ENCODE measurements at regions not wholly inside any gene's neighbourhood (a gene's known extent, or its start where the extent isn't known, plus 50 kb on each side); places are given as distances from the start of the nearest gene placed in this dataset.

GRCh38 chr2:107627164-107627563 is 199.5 kb upstream of the RGPD4 start:
- Histone ChIP-seq H3K36me3 (no peaks in the 10 kb centered on the region), H3K4me3 (no peak overlapping the region), H3K27ac (no peak overlapping the region), H3K4me1 (no peaks in the 10 kb centered on the region), H3K9me3 (peaks cover 0 to 3% of the 10 kb centered on the region in 2 donors), H3K27me3 (no peaks in the 10 kb centered on the region)
- intact Hi-C loops (cut with DNase I; ENCODE audit: low total_unique reads): no loop called here
- no peak for DNase-seq
- TF ChIP-seq CTCF (IDR thresholded peaks at IDR 0.05) (no peak), POLR2A (IDR thresholded peaks at IDR 0.05) (no peak)

- peaks cover 0 to 3% of the 10 kb centered on the region in 2 donors for H3K9me3 ChIP-seq
- no peaks in the 10 kb centered on the region for H3K36me3 ChIP-seq
- no peak overlapping the region for H3K4me3 ChIP-seq
- no peaks in the 10 kb centered on the region for H3K27me3 ChIP-seq
- no peak overlapping the region for H3K27ac ChIP-seq
- intact Hi-C loops (cut with DNase I; ENCODE audit: low total_unique reads): no loop called here
- no peak for DNase-seq
- H3K4me1 ChIP-seq: no peaks in the 10 kb centered on the region
- TF ChIP-seq POLR2A (IDR thresholded peaks at IDR 0.05): no peak
- TF ChIP-seq CTCF (IDR thresholded peaks at IDR 0.05): no peak
Measured at GRCh38 chr2:107627926-107628325, 198.8 kb upstream of the RGPD4 start.

GRCh38 chr2:107633580-107634147 is 193.0 kb upstream of the RGPD4 start:
- intact Hi-C loops (cut with DNase I; ENCODE audit: low total_unique reads): no loop called here
- H3K9me3 ChIP-seq: no peaks in the 10 kb centered on the region
- no peak for DNase-seq
- H3K4me3 ChIP-seq: no peak overlapping the region
- no peaks in the 10 kb centered on the region for H3K4me1 ChIP-seq
- H3K36me3 ChIP-seq: no peaks in the 10 kb centered on the region
- TF ChIP-seq POLR2A (IDR thresholded peaks at IDR 0.05) (no peak), CTCF (IDR thresholded peaks at IDR 0.05) (no peak)
- H3K27me3 ChIP-seq: no peaks in the 10 kb centered on the region
- H3K27ac ChIP-seq: no peak overlapping the region

GRCh38 chr2:107634172-107634571 is 192.5 kb upstream of the RGPD4 start:
- H3K27me3 ChIP-seq: no peaks in the 10 kb centered on the region
- intact Hi-C loops (cut with DNase I; ENCODE audit: low total_unique reads): no loop called here
- H3K4me3 ChIP-seq: no peak overlapping the region
- DNase-seq: no peak
- no peak overlapping the region for H3K27ac ChIP-seq
- H3K36me3 ChIP-seq: no peaks in the 10 kb centered on the region
- TF ChIP-seq CTCF (IDR thresholded peaks at IDR 0.05): no peak
- no peak for TF ChIP-seq POLR2A (IDR thresholded peaks at IDR 0.05)
- H3K4me1 ChIP-seq: no peaks in the 10 kb centered on the region
- H3K9me3 ChIP-seq: no peaks in the 10 kb centered on the region

GRCh38 chr2:107635883-107636282 is 190.8 kb upstream of the RGPD4 start:
- Histone ChIP-seq H3K36me3 (no peaks in the 10 kb centered on the region), H3K4me1 (no peaks in the 10 kb centered on the region), H3K4me3 (no peak overlapping the region), H3K27me3 (no peaks in the 10 kb centered on the region), H3K27ac (no peak overlapping the region), H3K9me3 (no peaks in the 10 kb centered on the region)
- DNase-seq: no peak
- intact Hi-C loops (cut with DNase I; ENCODE audit: low total_unique reads): no loop called here
- TF ChIP-seq CTCF (IDR thresholded peaks at IDR 0.05) (no peak), POLR2A (IDR thresholded peaks at IDR 0.05) (no peak)

Measured in uterus (tissue), 3 donors.